GM18517 (cell line): ENCODE measurements at regions not wholly inside any gene's neighbourhood (a gene's known extent, or its start where the extent isn't known, plus 50 kb on each side); places are given as distances from the start of the nearest gene placed in this dataset.
"Not testable (repeated sequence)": the region's sequence is repeated elsewhere in the genome, so short reads cannot be mapped to it uniquely, and the experiment has no call there.

ENCODE experiments used
- ATAC-seq: cut with Tn5 transposase; IDR thresholded peaks from one replicate; pipeline ENCODE4 v1.9.1; 2021; ENCODE audit warnings: mild to moderate bottlenecking, moderate library complexity; ENCODE audit not compliant: unreplicated experiment

DNA sequence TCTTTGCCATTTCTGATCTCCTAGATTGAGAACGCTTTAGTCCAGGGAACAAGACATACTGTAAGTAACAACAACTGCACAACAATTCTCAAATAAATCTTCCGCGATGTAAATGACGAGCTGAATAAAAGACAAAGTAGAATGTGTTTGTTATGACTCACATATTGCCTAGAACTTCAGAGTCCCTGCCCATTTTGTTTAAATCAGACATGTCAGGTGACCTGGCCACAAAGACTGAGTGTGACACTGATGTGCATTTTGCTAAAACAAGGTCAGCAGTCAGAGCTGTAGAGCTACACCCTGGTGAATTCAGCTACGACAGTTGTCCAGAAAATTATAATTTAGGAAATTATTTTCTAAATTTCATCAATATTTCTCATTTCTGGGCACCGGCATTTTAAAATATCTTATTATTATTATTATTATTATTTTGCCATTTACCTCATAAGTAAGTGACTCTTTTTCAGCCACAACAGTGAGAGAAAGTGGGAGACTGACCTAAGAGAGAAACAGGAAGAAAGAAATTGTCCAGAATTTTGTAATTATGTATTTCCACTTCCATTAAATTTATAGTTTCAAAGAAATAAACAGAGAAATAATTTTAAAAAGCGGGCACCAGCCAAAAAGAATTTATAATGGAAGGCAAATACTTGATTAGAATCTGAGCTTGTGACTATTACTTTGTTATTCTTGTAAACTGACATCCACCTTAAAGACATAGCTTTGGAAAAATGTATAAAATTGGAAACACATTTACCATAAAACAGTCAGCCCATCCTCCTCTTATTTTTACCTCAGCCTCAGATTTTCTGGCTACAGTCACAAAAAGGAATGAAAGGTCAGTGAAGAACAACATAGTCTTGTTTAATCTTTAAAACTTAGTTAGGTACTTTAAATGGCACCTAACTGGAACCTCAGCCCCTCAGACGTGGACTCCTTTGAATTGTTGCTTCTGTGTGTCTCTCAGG is 157.0 kb upstream of the CITED2 start:
- no peak for ATAC-seq

- ATAC-seq, result no peak
Observed at GRCh38 chr6:139530561-139530960, 156.1 kb upstream of the CITED2 start.

DNA sequence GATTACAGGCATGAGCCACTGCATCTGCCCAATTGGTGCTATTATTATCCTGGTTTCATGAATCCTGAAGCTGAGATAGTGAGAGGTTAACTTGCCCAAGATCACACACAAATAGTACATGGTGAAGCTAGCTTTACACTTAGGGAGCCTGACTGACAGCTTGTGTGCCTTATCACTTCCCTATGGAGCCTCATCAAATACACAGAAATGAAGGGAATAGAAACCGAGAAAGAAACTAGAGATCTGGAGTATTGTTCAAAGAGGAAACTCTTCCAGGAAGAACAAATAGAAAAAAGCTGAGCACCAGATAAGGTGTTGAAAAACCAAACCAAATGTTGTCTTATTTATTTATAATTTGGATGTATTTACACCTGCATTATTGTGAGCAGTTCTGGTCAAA is 155.0 kb upstream of the CITED2 start:
- ATAC-seq, result no peak

DNA sequence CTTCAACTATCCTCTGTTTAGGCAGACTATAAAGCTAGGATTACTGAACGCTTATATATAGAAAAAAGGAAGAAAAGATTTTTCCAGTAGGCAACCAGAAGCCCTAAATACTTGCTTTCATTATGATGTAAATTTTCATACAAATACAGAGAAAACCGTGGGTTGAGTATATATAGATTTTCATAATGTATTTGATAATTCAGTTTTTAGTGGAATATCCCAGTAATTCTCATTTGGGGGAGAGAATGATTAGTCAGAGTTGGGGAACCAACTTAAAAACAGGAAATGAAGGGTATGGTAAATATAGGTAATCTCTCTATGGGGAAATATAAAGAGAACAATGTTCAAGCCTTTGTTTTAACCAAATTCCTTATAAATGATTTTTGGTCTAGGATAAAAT is 154.0 kb upstream of the CITED2 start:
- no peak for ATAC-seq

DNA sequence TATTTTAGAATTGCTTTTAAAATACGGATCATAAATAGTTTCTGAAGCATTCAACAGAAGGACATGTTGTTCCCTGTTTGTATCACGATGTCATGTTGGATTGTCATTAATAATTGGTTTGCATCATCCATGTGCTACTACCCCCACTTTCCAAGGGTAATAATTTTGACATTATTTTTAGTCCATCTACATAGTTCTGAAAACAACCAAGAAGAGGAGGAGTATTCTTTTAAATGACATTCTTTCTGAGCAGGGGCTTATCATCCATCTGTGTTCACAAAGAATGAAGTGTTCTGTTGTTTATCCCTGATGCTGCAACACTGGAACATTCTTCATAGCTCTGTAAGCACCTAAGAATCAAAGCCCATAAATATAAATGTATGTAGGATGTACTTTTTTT is 151.0 kb upstream of the CITED2 start:
- no peak for ATAC-seq

DNA sequence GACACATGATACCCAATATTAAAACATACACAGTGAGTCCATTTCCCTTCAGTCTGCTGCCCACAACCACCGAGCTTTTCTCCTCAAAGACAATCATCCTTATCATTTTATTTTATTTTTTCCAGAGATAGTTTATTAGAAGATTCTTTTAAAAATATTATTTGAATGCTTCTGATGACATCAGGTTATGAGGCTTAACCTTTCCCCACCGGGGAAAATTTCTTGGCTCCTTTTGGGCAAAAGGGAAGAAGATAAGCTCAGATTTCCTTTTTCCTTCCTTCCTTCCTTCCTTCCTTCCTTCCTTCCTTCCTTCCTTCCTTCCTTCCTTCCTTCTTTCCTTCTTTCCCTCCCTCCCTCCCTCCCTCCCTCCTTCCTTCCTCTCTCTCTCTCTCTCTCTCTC is 149.5 kb upstream of the CITED2 start:
- ATAC-seq, result no peak

- ATAC-seq, result no peak
Observed at GRCh38 chr6:139522511-139523220, 148.2 kb upstream of the CITED2 start.

DNA sequence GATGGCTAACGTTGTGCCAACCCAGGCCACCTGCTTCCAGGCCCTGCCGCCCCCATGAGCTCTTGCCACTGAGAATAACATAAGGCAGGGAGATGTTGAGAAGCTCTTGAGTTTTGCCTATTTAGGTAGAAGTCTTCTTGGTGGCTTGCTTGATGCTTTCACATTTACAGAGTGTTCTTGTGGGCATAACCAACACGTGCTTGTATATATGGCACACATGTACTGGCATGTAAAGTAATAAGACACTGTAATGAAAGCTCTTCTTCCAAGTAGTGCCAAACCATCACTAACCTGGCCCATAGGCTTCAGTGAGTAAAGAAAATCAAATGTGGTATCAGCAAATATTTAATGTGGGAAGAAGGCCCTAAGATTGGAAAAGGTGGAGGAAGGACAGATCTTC is 146.9 kb upstream of the CITED2 start:
- ATAC-seq, result no peak

- no peak for ATAC-seq
Observed at GRCh38 chr6:139520321-139520768, 145.9 kb upstream of the CITED2 start.

DNA sequence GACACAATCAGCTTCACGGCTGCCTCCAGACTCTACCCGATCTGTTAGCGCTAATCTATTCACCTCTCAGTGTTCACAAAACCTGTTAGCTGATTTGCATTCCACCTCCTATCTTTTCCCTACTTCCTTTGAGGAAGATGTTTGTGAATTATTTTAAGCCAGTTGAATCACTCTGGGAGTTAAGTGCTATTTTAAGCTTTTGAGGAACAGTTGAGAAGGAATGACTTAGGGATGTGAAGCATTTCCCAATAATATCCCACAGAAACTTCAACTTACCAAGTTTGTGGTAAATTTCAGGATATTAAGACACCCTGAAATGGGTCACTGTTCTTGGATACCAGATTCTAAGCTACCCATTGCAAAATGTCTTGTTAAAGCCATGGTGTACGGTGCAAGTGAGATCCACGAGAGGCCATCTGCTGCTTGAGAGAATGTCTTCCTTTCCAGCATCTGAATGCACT is 145.2 kb upstream of the CITED2 start:
- ATAC-seq, result no peak

DNA sequence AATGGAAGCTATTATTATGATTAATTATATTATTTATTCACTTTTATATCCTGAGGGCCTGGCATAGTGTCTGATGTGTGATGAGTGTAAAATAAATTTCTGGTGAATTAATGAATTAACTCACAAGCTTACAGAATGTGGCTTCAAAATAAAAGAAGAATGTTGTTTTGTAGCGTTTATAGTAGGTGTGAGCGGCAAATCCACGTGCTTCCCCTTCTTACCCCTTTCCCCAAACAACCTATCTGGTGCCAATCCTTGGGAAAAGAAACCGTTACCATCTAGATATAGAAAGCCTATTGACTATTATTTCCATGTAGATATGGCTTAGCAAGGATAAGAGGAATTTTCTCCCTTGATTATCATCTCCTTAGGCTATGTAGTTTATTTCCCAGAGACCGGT is 144.6 kb upstream of the CITED2 start:
- ATAC-seq, result no peak

GRCh38 chr6:139518556-139519091 is 144.2 kb upstream of the CITED2 start:
- no peak for ATAC-seq

GRCh38 chr6:139517998-139518555 is 143.6 kb upstream of the CITED2 start:
- ATAC-seq, result not testable (repeated sequence)

DNA sequence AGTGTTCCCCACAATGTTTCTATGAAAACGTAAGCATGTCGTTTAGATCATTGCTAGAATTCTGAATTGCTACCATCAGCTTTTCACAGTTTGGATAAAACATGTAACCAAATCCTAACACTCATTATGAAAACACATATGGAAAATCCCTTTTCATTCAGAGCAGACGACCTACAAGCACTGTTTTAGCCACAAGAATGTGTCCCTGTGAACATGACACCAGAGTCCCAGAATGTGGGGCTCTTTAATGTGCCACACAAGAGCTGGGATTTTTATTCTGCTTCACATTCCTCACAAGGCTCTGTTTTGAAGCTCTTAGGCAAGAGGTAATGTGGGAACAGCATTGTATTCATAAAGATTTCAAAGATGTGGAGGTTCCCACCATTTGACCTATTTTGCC is 141.1 kb upstream of the CITED2 start:
- ATAC-seq, result no peak

GRCh38 chr6:139514819-139515218 is 140.4 kb upstream of the CITED2 start:
- ATAC-seq, result no peak

GRCh38 chr6:139510040-139510790 is 135.8 kb upstream of the CITED2 start:
- no peak for ATAC-seq

DNA sequence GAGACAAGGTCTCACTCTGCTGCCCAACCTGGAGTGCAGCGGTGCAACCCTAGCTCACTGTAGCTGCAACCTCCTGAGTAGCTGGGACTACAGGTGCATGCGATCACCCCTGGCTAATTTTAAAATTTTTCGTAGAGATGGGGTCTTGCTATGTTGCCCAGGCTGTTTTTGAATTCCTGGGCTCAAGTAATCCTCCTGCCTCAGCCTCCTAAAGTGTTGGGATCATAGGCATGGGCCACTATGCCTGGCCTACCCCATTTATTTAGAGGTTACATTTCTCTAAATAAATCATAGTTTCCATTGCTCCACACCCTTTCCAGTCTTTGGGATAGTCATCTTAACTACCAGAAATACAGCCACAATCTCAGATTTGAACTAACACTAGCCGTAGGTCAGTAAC is 134.7 kb upstream of the CITED2 start:
- ATAC-seq, result no peak

GRCh38 chr6:139508576-139508975 is 134.1 kb upstream of the CITED2 start:
- ATAC-seq, result no peak

- no peak for ATAC-seq
Observed at GRCh38 chr6:139508023-139508422, 133.6 kb upstream of the CITED2 start.

DNA sequence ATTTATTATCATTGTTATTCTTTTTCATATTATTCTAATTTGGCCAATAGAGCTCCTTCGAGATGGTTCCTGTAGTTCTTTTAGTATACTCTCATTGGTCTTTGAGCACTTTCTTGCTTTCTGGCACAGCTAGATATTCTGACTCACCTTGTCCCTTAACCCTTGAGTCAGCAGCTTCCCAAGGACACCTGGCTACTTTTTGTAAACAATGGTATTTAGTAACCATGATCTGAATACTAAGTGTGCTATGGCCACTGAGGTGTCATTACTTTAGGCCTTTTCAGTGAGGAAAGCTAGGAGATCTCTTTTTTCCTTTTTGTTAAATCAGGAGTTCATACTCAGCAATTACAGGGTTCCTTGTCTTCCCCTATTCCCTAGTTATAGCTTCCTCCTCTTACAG is 126.5 kb upstream of the CITED2 start:
- ATAC-seq, result no peak

DNA sequence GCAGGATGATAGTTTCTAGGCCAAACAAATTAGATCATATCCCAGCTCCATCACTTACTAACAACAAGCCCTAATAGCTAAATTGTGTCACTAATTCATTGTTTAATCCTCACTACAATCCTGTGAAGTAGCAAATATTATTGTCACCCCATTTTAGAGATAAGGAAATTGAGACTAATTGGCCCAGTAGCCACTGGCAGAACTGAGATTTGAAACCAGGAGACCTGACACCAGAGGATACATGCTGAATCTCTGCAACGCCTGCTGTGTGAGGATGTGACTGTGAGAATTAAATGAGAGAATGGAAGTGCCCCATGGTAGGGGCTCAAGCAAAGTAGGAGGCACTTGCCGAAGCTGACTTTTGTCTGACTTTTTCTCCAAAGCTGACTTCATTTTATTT is 124.3 kb upstream of the CITED2 start:
- no peak for ATAC-seq
